MM.1S (cell line): ENCODE measurements at regions not wholly inside any gene's neighbourhood (a gene's known extent, or its start where the extent isn't known, plus 50 kb on each side); places are given as distances from the start of the nearest gene placed in this dataset.

Experiments used
- DNase-seq: peaks from one replicate; pipeline ENCODE4 v3.0.0-alpha.2; 2015
- H2AFZ ChIP-seq: fragments of 300-600 bp; sonication (generic); 2 replicates; pipeline ENCODE4 v1.6.0; 2016; ENCODE audit warnings: antibody characterized with exemption, low read length
- H3F3A ChIP-seq: fragments of 300-600 bp; sonication (generic); 2 replicates; pipeline ENCODE4 v1.6.1; 2016; ENCODE audit warnings: mild to moderate bottlenecking, antibody characterized with exemption, low read length, moderate library complexity, mixed read lengths; ENCODE audit not compliant: insufficient read depth
- H3K27ac ChIP-seq: fragments of 300-600 bp; sonication (generic); 2 replicates; pipeline ENCODE4 v1.5.1; 2016; ENCODE audit warnings: mild to moderate bottlenecking, low read length
- H3K27me3 ChIP-seq: fragments of 300-600 bp; sonication (generic); replicated peaks from 2 replicates; pipeline ENCODE4 v1.6.0; 2016; ENCODE audit warnings: low read length; ENCODE audit not compliant: insufficient read depth
- H3K36me3 ChIP-seq: fragments of 300-600 bp; sonication (generic); replicated peaks from 2 replicates; pipeline ENCODE4 v1.6.1; 2016; ENCODE audit warnings: mild to moderate bottlenecking, low read length, mixed read lengths; ENCODE audit not compliant: insufficient read depth
- H3K4me1 ChIP-seq: fragments of 300-600 bp; sonication (generic); 2 replicates; pipeline ENCODE4 v1.6.1; 2016; ENCODE audit warnings: low read length, mixed read lengths
- H3K4me2 ChIP-seq: fragments of 300-600 bp; sonication (generic); 2 replicates; pipeline ENCODE4 v1.6.0; 2016; ENCODE audit warnings: low read depth, low read length
- H3K4me3 ChIP-seq: fragments of 300-600 bp; sonication (generic); 2 replicates; pipeline ENCODE4 v1.5.1; 2016; ENCODE audit warnings: low read length, mixed read lengths
- H3K79me2 ChIP-seq: fragments of 300-600 bp; sonication (generic); 2 replicates; pipeline ENCODE4 v1.6.1; 2016; ENCODE audit warnings: mixed run types, low read length, mixed read lengths
- H3K9ac ChIP-seq: fragments of 300-600 bp; sonication (generic); 2 replicates; pipeline ENCODE4 v1.6.1; 2016; ENCODE audit warnings: low read length, mixed read lengths
- H3K9me2 ChIP-seq: fragments of 300-600 bp; sonication (generic); replicated peaks from 2 replicates; pipeline ENCODE4 v1.6.1; 2016; ENCODE audit warnings: mild to moderate bottlenecking, low read length, mixed read lengths; ENCODE audit not compliant: insufficient read depth
- H3K9me3 ChIP-seq: fragments of 300-600 bp; sonication (generic); replicated peaks from 2 replicates; pipeline ENCODE4 v1.6.1; 2016; ENCODE audit warnings: mild to moderate bottlenecking, low read length, mixed read lengths; ENCODE audit not compliant: insufficient read depth
- H4K20me1 ChIP-seq: fragments of 300-600 bp; sonication (generic); 2 replicates; pipeline ENCODE4 v1.6.1; 2016; ENCODE audit warnings: mild to moderate bottlenecking, low read length, moderate library complexity, mixed read lengths; ENCODE audit not compliant: insufficient read depth
- EZH2 ChIP-seq: fragments of 300-600 bp; sonication (generic); optimal IDR thresholded peaks from 2 replicates; pipeline ENCODE3; 2017; ENCODE audit warnings: low read depth, mild to moderate bottlenecking, antibody characterized with exemption, low read length, mixed read lengths
- EZH2phosphoT487 ChIP-seq: fragments of 300-600 bp; sonication (generic); IDR thresholded peaks from 2 replicates; pipeline ENCODE4 v1.6.1; 2018; ENCODE audit warnings: antibody characterized with exemption, low read length
- TF ChIP-seq, protein P1 (sequence below): fragments of 300-600 bp; sonication (generic); IDR thresholded peaks from 2 replicates; pipeline ENCODE4 v1.5.1; 2016; ENCODE audit warnings: antibody characterized with exemption, low read length, mixed read lengths

DNA sequence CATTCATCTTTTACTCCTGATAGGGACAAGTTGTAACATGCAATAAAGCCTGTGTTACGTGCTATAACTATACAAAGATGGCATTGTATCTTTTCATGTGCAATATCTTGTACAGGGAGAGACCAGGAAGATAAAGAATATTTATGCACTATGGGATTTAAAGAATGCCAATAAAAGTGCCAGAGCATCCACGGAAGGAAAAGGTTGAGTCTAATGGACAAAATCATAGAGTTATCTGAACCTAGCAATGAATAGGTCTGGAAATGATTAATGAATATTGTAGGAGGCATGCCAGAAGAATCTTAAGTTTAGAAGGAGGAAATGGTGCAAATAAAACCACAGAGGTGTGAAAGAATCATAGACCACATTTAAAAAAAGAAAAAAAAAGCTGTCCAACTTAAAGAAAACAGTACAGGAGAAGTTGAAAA lies 263.9 kb downstream of the KCNC2 start:
- Histone ChIP-seq H3K4me2 (no peak overlapping the region), H4K20me1 (no peaks in the 10 kb centered on the region), H3K27ac (no peak overlapping the region)

DNA sequence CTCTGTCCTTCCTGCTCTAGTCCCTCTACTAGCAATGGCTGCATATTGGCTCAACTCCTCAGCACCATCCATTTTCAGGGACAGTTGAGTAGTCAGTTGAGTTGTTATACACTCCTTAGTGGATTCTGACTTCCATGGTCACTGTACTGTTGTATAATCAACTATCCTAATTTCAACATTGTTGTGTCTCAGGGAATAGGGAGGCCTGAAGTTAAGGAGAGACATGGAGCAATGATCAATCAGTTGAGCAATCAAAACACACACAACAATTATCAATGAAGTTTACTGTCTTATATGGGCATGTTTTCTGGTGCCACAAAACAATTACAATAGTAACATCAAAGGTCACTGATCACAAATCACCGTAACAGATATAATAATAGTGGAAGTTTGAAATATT lies 255.9 kb downstream of the KCNC2 start:
- Histone ChIP-seq H3K27ac (no peak overlapping the region), H3K27me3 (no peaks in the 10 kb centered on the region), H3K4me2 (no peak overlapping the region), H4K20me1 (no peaks in the 10 kb centered on the region), H3K4me3 (no peak overlapping the region), H3K79me2 (no peaks in the 10 kb centered on the region), H3K9me2 (no peaks in the 10 kb centered on the region), H3K36me3 (no peaks in the 10 kb centered on the region), H3K4me1 (no peaks in the 10 kb centered on the region), H2AFZ (no peak overlapping the region), H3K9ac (no peak overlapping the region), H3F3A (no peaks in the 10 kb centered on the region), H3K9me3 (no peaks in the 10 kb centered on the region)
- DNase-seq = no peak
- no peak for TF ChIP-seq EZH2phosphoT487
- TF ChIP-seq, protein P1, sequence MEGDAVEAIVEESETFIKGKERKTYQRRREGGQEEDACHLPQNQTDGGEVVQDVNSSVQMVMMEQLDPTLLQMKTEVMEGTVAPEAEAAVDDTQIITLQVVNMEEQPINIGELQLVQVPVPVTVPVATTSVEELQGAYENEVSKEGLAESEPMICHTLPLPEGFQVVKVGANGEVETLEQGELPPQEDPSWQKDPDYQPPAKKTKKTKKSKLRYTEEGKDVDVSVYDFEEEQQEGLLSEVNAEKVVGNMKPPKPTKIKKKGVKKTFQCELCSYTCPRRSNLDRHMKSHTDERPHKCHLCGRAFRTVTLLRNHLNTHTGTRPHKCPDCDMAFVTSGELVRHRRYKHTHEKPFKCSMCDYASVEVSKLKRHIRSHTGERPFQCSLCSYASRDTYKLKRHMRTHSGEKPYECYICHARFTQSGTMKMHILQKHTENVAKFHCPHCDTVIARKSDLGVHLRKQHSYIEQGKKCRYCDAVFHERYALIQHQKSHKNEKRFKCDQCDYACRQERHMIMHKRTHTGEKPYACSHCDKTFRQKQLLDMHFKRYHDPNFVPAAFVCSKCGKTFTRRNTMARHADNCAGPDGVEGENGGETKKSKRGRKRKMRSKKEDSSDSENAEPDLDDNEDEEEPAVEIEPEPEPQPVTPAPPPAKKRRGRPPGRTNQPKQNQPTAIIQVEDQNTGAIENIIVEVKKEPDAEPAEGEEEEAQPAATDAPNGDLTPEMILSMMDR = no peak
- no peak for TF ChIP-seq EZH2

More for the DNA sequence above, 263.9 kb downstream of the KCNC2 start:
- Histone ChIP-seq H3F3A (no peaks in the 10 kb centered on the region), H3K9ac (no peak overlapping the region), H3K4me3 (no peak overlapping the region), H3K79me2 (no peaks in the 10 kb centered on the region), H3K9me2 (no peaks in the 10 kb centered on the region), H3K27me3 (no peaks in the 10 kb centered on the region), H3K36me3 (no peaks in the 10 kb centered on the region), H3K9me3 (no peaks in the 10 kb centered on the region), H2AFZ (no peak overlapping the region), H3K4me1 (no peaks in the 10 kb centered on the region)
- TF ChIP-seq EZH2phosphoT487 = no peak
- TF ChIP-seq, protein P1 = no peak
- no peak for TF ChIP-seq EZH2
- DNase-seq = no peak

DNA sequence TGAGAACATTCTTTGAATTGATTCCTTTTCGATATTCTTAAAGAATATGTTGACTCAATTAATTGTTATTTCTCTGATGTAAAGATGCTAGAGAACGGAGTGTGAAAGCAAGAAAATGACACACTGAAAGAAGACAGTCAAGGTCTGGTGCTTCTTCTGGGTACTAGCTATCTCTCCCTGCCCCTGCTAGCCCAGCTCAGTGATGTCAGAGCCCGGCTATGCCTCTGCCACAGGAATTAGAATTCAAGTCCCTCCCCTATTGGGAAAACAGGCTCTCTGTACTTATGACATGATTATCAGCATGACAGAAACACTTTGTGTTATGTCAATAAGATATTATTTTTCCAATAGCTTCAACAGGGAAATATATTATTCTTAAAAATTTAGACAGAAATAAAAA lies 252.4 kb downstream of the KCNC2 start:
- no peaks in the 10 kb centered on the region for H3K9me3 ChIP-seq
- no peak overlapping the region for H3K27ac ChIP-seq
- no peak overlapping the region for H3K9ac ChIP-seq
- H3K27me3 ChIP-seq = no peaks in the 10 kb centered on the region
- H3F3A ChIP-seq = no peaks in the 10 kb centered on the region
- DNase-seq = no peak
- no peaks in the 10 kb centered on the region for H3K9me2 ChIP-seq
- no peaks in the 10 kb centered on the region for H3K36me3 ChIP-seq
- no peak overlapping the region for H2AFZ ChIP-seq
- no peaks in the 10 kb centered on the region for H3K4me1 ChIP-seq
- no peak for TF ChIP-seq EZH2
- no peak for TF ChIP-seq EZH2phosphoT487
- TF ChIP-seq, protein P1 = no peak
- no peaks in the 10 kb centered on the region for H3K79me2 ChIP-seq
- no peak overlapping the region for H3K4me3 ChIP-seq
- no peaks in the 10 kb centered on the region for H4K20me1 ChIP-seq
- no peak overlapping the region for H3K4me2 ChIP-seq
